Astrocyte (in vitro differentiated cells and primary cell): ENCODE measurements at regions not wholly inside any gene's neighbourhood (a gene's known extent, or its start where the extent isn't known, plus 50 kb on each side); places are given as distances from the start of the nearest gene placed in this dataset.

Source experiments
- DNase-seq: peaks from one replicate; pipeline ENCODE4 v3.0.0-alpha.2; 2010; ENCODE audit warnings: low read depth
- FAIRE-seq: peaks from 2 replicates; lab custom pipeline; 2011; peaks lifted over from hg19 to GRCh38; lab: Jason Lieb, UNC
- H2AFZ ChIP-seq: 2 replicates; pipeline ENCODE4 v1.6.0; 2012; ENCODE audit warnings: low read depth, low read length, inconsistent platforms
- H3K27ac ChIP-seq: 2 replicates; pipeline ENCODE4 v1.5.1; 2011; ENCODE audit warnings: low read depth, low read length, inconsistent platforms
- H3K27me3 ChIP-seq: 2 replicates; pipeline ENCODE4 v1.6.0; 2011; ENCODE audit warnings: low read length, inconsistent platforms; ENCODE audit not compliant: insufficient read depth
- H3K36me3 ChIP-seq: 2 replicates; pipeline ENCODE4 v1.5.1; 2011; ENCODE audit warnings: low read length, inconsistent platforms; ENCODE audit not compliant: insufficient read depth
- H3K4me1 ChIP-seq: 2 replicates; pipeline ENCODE4 v1.5.1; 2011; ENCODE audit warnings: low read length, inconsistent platforms; ENCODE audit not compliant: insufficient read depth
- H3K4me2 ChIP-seq: 2 replicates; pipeline ENCODE4 v1.6.0; 2012; ENCODE audit warnings: low read length, inconsistent platforms
- H3K4me3 ChIP-seq: 2 replicates; pipeline ENCODE4 v1.5.1; 2011; ENCODE audit warnings: low read depth, mild to moderate bottlenecking, low read length, inconsistent platforms; ENCODE audit not compliant: insufficient read depth
- H3K79me2 ChIP-seq: 2 replicates; pipeline ENCODE4 v1.6.0; 2012; ENCODE audit warnings: mild to moderate bottlenecking, low read length, inconsistent platforms; ENCODE audit not compliant: insufficient read depth
- H3K9ac ChIP-seq: 2 replicates; pipeline ENCODE4 v1.6.0; 2012; ENCODE audit warnings: mild to moderate bottlenecking, low read length, inconsistent platforms
- H3K9me3 ChIP-seq: 2 replicates; pipeline ENCODE4 v1.5.1; 2012; ENCODE audit warnings: low read depth, mild to moderate bottlenecking, low read length, inconsistent platforms; ENCODE audit not compliant: insufficient read depth
- H4K20me1 ChIP-seq: 2 replicates; pipeline ENCODE4 v1.6.0; 2012; ENCODE audit warnings: low read length, inconsistent platforms; ENCODE audit not compliant: insufficient read depth
- H3K27ac Mint-ChIP-seq: one replicate; pipeline ENCODE4 v1.8.0; 2021; ENCODE audit warnings: mild to moderate bottlenecking, mixed read lengths; ENCODE audit not compliant: unreplicated experiment
- H3K27me3 Mint-ChIP-seq: one replicate; pipeline ENCODE4 v1.8.0; 2021; ENCODE audit warnings: low read depth, mixed read lengths; ENCODE audit not compliant: unreplicated experiment
- H3K36me3 Mint-ChIP-seq: one replicate; pipeline ENCODE4 v1.8.0; 2021; ENCODE audit warnings: low read depth, mixed read lengths; ENCODE audit not compliant: unreplicated experiment
- H3K4me1 Mint-ChIP-seq: one replicate; pipeline ENCODE4 v1.8.0; 2021; ENCODE audit warnings: low read depth, mixed read lengths; ENCODE audit not compliant: unreplicated experiment
- H3K4me3 Mint-ChIP-seq: one replicate; pipeline ENCODE4 v1.8.0; 2021; ENCODE audit warnings: mild to moderate bottlenecking, moderate library complexity, mixed read lengths; ENCODE audit not compliant: unreplicated experiment
- H3K9me3 Mint-ChIP-seq: one replicate; pipeline ENCODE4 v1.8.0; 2021; ENCODE audit warnings: mild to moderate bottlenecking, mixed read lengths; ENCODE audit not compliant: unreplicated experiment
- EZH2 ChIP-seq: IDR thresholded peaks from 2 replicates; pipeline ENCODE4 v1.6.1; 2012; ENCODE audit warnings: mild to moderate bottlenecking, low read length, inconsistent platforms; ENCODE audit not compliant: insufficient read depth
- TF ChIP-seq, protein P1 (sequence below): IDR thresholded peaks from 2 replicates; pipeline ENCODE4 v1.5.1; 2011; ENCODE audit warnings: low read depth, mild to moderate bottlenecking, inconsistent platforms, low read length, moderate library complexity; ENCODE audit not compliant: insufficient read depth

DNA sequence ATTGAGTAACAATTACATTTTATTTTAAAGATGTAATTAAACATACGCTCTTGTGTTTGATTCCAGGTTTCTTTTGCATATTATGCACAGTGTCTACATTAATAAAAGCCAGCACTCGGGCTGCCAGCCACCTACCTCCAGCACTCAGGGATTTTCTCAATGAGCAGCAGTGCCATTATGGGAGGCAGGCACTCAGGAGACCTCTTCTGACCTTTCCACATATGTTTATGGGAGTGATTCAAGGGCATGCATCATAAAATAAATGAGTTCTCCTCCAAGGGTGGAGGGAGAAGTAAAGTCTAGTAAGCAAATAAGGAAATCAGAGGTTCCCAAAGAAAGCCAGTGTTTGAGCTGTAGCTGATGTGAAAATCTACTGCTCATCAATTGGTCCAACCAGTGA, 119.8 kb upstream of the IRX2 start:
- Histone ChIP-seq H3K9me3 (peaks cover 3% of the 10 kb centered on the region), H3K4me3 (no peak overlapping the region), H3K27ac (no peak overlapping the region), H3K9ac (no peak overlapping the region), H3K27me3 (no peaks in the 10 kb centered on the region), H4K20me1 (no peaks in the 10 kb centered on the region), H3K79me2 (no peaks in the 10 kb centered on the region), H3K4me1 (no peaks in the 10 kb centered on the region), H3K4me2 (no peak overlapping the region), H2AFZ (no peak overlapping the region), H3K36me3 (no peaks in the 10 kb centered on the region)
- H3K27ac Mint-ChIP-seq: no peak overlapping the region
- H3K27me3 Mint-ChIP-seq: peaks cover 35% of the 10 kb centered on the region
- H3K9me3 Mint-ChIP-seq: peaks cover 3% of the 10 kb centered on the region
- no peak for FAIRE-seq
- H3K4me1 Mint-ChIP-seq: no peaks in the 10 kb centered on the region
- DNase-seq: no peak
- TF ChIP-seq, protein P1, sequence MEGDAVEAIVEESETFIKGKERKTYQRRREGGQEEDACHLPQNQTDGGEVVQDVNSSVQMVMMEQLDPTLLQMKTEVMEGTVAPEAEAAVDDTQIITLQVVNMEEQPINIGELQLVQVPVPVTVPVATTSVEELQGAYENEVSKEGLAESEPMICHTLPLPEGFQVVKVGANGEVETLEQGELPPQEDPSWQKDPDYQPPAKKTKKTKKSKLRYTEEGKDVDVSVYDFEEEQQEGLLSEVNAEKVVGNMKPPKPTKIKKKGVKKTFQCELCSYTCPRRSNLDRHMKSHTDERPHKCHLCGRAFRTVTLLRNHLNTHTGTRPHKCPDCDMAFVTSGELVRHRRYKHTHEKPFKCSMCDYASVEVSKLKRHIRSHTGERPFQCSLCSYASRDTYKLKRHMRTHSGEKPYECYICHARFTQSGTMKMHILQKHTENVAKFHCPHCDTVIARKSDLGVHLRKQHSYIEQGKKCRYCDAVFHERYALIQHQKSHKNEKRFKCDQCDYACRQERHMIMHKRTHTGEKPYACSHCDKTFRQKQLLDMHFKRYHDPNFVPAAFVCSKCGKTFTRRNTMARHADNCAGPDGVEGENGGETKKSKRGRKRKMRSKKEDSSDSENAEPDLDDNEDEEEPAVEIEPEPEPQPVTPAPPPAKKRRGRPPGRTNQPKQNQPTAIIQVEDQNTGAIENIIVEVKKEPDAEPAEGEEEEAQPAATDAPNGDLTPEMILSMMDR: no peak
- no peak for TF ChIP-seq EZH2
- no peak overlapping the region for H3K4me3 Mint-ChIP-seq
- H3K36me3 Mint-ChIP-seq: no peaks in the 10 kb centered on the region

DNA sequence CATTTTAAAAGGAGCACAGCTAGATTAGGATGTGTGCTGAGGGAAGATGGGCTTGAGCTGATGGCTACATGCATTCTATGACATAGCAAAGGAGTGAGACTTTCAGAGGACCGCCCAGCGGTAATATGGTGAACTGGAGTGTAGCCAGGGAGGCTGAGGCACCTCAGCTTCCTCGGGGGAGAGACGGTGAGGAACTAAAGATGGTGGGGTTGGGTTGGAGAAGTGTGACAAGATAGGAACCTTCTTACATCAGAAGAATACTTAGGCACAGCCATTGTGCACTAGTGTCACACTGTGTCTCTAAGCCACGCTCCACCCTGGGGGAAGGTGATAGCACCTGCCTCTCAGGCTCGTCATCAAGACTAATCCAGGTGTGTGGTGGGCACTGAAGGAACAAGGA, 118.0 kb upstream of the IRX2 start:
- TF ChIP-seq, protein P1: no peak
- no peak for TF ChIP-seq EZH2
- Histone ChIP-seq H3K4me3 (no peak overlapping the region), H3K9ac (no peak overlapping the region), H3K79me2 (no peaks in the 10 kb centered on the region), H3K4me2 (no peak overlapping the region), H2AFZ (no peak overlapping the region), H3K9me3 (peaks cover 10% of the 10 kb centered on the region), H4K20me1 (no peaks in the 10 kb centered on the region), H3K4me1 (no peaks in the 10 kb centered on the region), H3K27me3 (no peaks in the 10 kb centered on the region), H3K27ac (no peak overlapping the region), H3K36me3 (no peaks in the 10 kb centered on the region)
- Mint-ChIP-seq H3K36me3 (no peaks in the 10 kb centered on the region), H3K4me1 (no peaks in the 10 kb centered on the region), H3K27ac (no peak overlapping the region), H3K9me3 (peaks cover under 1% of the 10 kb centered on the region), H3K27me3 (peaks cover 38% of the 10 kb centered on the region), H3K4me3 (no peak overlapping the region)
- FAIRE-seq: no peak
- no peak for DNase-seq

DNA sequence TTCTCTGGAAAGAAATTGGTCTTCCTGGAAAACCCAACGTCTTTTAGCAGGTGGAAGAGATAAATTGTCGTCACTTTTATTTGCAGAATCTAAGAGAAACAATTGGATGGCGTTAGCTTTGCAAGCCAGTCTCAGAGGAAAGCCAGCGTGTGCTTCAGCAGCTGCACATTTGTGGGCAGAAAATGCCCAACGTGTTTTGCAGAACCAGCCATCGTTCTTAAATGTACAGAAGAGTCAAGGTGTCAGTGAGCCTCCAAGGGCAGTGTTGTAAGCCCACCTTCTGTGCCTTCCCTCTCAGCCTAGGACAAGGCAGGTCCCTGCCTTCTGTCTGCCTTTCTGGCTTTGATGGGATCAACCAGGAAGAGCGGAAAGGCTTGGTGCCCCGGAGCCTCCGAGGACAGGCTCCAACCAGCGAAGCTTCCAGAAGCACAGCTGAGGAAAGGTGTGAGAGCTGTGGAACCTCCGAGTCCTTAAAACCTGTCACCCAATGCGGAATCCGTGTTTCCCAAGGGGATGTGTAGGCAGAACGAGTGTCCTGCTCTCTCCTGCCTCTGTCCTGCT, 116.0 kb upstream of the IRX2 start:
- Mint-ChIP-seq H3K9me3 (no peaks in the 10 kb centered on the region), H3K4me1 (no peaks in the 10 kb centered on the region), H3K27me3 (peaks cover 31% of the 10 kb centered on the region), H3K4me3 (no peak overlapping the region), H3K36me3 (no peaks in the 10 kb centered on the region), H3K27ac (no peak overlapping the region)
- no peak for TF ChIP-seq EZH2
- TF ChIP-seq, protein P1: no peak
- H3K4me3 ChIP-seq: no peak overlapping the region
- no peaks in the 10 kb centered on the region for H4K20me1 ChIP-seq
- no peak overlapping the region for H3K27ac ChIP-seq
- H2AFZ ChIP-seq: no peak overlapping the region
- H3K27me3 ChIP-seq: no peaks in the 10 kb centered on the region
- H3K9ac ChIP-seq: no peak overlapping the region
- H3K79me2 ChIP-seq: no peaks in the 10 kb centered on the region
- H3K4me1 ChIP-seq: no peaks in the 10 kb centered on the region
- DNase-seq: no peak
- FAIRE-seq: no peak
- no peaks in the 10 kb centered on the region for H3K36me3 ChIP-seq
- H3K9me3 ChIP-seq: peaks cover 15% of the 10 kb centered on the region
- H3K4me2 ChIP-seq: no peak overlapping the region
